Erythroblast (primary cell): ENCODE measurements at regions not wholly inside any gene's neighbourhood (a gene's known extent, or its start where the extent isn't known, plus 50 kb on each side); places are given as distances from the start of the nearest gene placed in this dataset.

ENCODE experiments used
- GATA1 ChIP-seq: IDR thresholded peaks from 2 replicates; pipeline ENCODE4 v1.6.1; 2011; ENCODE audit warnings: low read depth, mild to moderate bottlenecking, control low read depth, low read length, moderate library complexity
- POLR2A ChIP-seq: IDR thresholded peaks from 2 replicates; pipeline ENCODE4 v1.6.1; 2011; ENCODE audit warnings: mild to moderate bottlenecking, low read length

DNA sequence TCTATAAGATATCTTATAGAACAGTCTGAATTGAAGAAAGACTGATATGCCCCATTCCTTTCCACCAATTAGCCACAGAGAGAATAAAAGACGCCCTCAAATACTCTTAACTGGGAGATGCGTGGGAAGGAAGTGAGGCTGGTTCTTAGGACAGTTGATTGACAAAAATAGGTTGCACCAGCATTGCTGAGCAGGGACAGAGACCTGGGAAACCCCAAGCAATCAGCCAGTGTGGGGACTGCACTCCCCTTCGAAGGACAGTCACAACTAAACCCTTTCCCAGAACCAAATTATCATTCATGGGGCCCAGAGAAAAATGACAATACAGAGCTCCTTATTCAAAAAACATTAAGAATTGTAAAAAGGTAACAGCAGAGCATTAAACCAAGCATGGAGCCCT is 196.9 kb upstream of the GHITM start:
- TF ChIP-seq POLR2A: no peak
- TF ChIP-seq GATA1: no peak
